Stimulated activated naive B cell treated with anti-CD40 and anti-IgM and Interleukin-4, amounts not matched to agents 10 μg/mL and 1 μg/mL and 100 μg/mL, for 72 hours (primary cell): ENCODE measurements at regions not wholly inside any gene's neighbourhood (a gene's known extent, or its start where the extent isn't known, plus 50 kb on each side); places are given as distances from the start of the nearest gene placed in this dataset.

ENCODE experiments used
- ATAC-seq, 2 donors: fragments of 150-1000 bp; cut with Tn5 transposase; replicated peaks; 2 replicates each; pipeline ENCODE4 v1.10.0; 2021; ENCODE audit warnings: moderate library complexity in 1 of 2
- DNase-seq: peaks from one replicate; pipeline ENCODE4 v3.0.0; 2021
- H3K27ac Mint-ChIP-seq: one replicate; pipeline ENCODE4 v1.8.0; 2022; ENCODE audit warnings: mild to moderate bottlenecking, mixed read lengths
- H3K27me3 Mint-ChIP-seq, 2 donors: one replicate each; pipeline ENCODE4 v1.8.0; 2022; ENCODE audit warnings: mixed read lengths in 2 of 2
- H3K36me3 Mint-ChIP-seq, 2 donors: one replicate each; pipeline ENCODE4 v1.8.0; 2022; ENCODE audit warnings: mixed read lengths in 2 of 2, mild to moderate bottlenecking in 1 of 2
- H3K4me1 Mint-ChIP-seq, 2 donors: one replicate each; pipeline ENCODE4 v1.8.0; 2022; ENCODE audit warnings: mixed read lengths in 2 of 2, mild to moderate bottlenecking in 1 of 2
- H3K4me3 Mint-ChIP-seq, 2 donors: one replicate each; pipeline ENCODE4 v1.8.0; 2022; ENCODE audit warnings: mild to moderate bottlenecking in 2 of 2, mixed read lengths in 2 of 2, moderate library complexity in 1 of 2
- H3K9me3 Mint-ChIP-seq, 2 donors: one replicate each; pipeline ENCODE4 v1.8.0; 2022; ENCODE audit warnings: mixed read lengths in 2 of 2, mild to moderate bottlenecking in 1 of 2

GRCh38 chr12:127236491-127236890 is 1030.5 kb upstream of the TMEM132C start:
- DNase-seq (no peak), ATAC-seq (no peak)

GRCh38 chr12:127237151-127237550 is 1029.8 kb upstream of the TMEM132C start:
- Mint-ChIP-seq H3K36me3 (no peaks in the 10 kb centered on the region), H3K4me1 (no peaks in the 10 kb centered on the region), H3K9me3 (peaks cover 0 to 2% of the 10 kb centered on the region in 2 donors), H3K4me3 (no peak overlapping the region), H3K27ac (no peak overlapping the region), H3K27me3 (no peaks in the 10 kb centered on the region)
- DNase-seq (no peak), ATAC-seq (no peak)

More at GRCh38 chr12:127236491-127236890, 1030.5 kb upstream of the TMEM132C start:
- Mint-ChIP-seq H3K4me3 (no peak overlapping the region), H3K27me3 (no peaks in the 10 kb centered on the region), H3K9me3 (peaks cover 0 to 2% of the 10 kb centered on the region in 2 donors), H3K27ac (no peak overlapping the region), H3K36me3 (no peaks in the 10 kb centered on the region), H3K4me1 (no peaks in the 10 kb centered on the region)

GRCh38 chr12:127238107-127238506 is 1028.9 kb upstream of the TMEM132C start:
- H3K36me3 Mint-ChIP-seq = no peaks in the 10 kb centered on the region
- peaks cover 0 to 2% of the 10 kb centered on the region in 2 donors for H3K9me3 Mint-ChIP-seq
- no peak for ATAC-seq
- H3K27ac Mint-ChIP-seq = no peak overlapping the region
- no peaks in the 10 kb centered on the region for H3K4me1 Mint-ChIP-seq
- no peak for DNase-seq
- no peaks in the 10 kb centered on the region for H3K27me3 Mint-ChIP-seq
- H3K4me3 Mint-ChIP-seq = no peak overlapping the region

GRCh38 chr12:127239781-127240180 is 1027.2 kb upstream of the TMEM132C start:
- Mint-ChIP-seq H3K36me3 (no peaks in the 10 kb centered on the region), H3K4me3 (no peak overlapping the region), H3K4me1 (no peaks in the 10 kb centered on the region), H3K27me3 (no peaks in the 10 kb centered on the region), H3K9me3 (peaks cover 0 to 4% of the 10 kb centered on the region in 2 donors), H3K27ac (no peak overlapping the region)
- ATAC-seq (no peak), DNase-seq (no peak)

- no peak for ATAC-seq
- no peak overlapping the region for H3K4me3 Mint-ChIP-seq
- no peak overlapping the region for H3K27ac Mint-ChIP-seq
- H3K27me3 Mint-ChIP-seq = no peaks in the 10 kb centered on the region
- H3K9me3 Mint-ChIP-seq = peaks cover 0 to 4% of the 10 kb centered on the region in 2 donors
- H3K4me1 Mint-ChIP-seq = no peaks in the 10 kb centered on the region
- DNase-seq = no peak
- H3K36me3 Mint-ChIP-seq = no peaks in the 10 kb centered on the region
Observed at GRCh38 chr12:127240249-127240929, 1026.6 kb upstream of the TMEM132C start.

GRCh38 chr12:127241072-127241817 is 1025.7 kb upstream of the TMEM132C start:
- Mint-ChIP-seq H3K4me1 (no peaks in the 10 kb centered on the region), H3K27ac (no peak overlapping the region)
- ATAC-seq = no peak

GRCh38 chr12:127245009-127245408 is 1022.0 kb upstream of the TMEM132C start:
- no peak for DNase-seq
- no peaks in the 10 kb centered on the region for H3K4me1 Mint-ChIP-seq
- H3K36me3 Mint-ChIP-seq = no peaks in the 10 kb centered on the region
- H3K9me3 Mint-ChIP-seq = peaks cover 0 to 3% of the 10 kb centered on the region in 2 donors
- no peak for ATAC-seq
- H3K4me3 Mint-ChIP-seq = no peak overlapping the region
- H3K27me3 Mint-ChIP-seq = no peaks in the 10 kb centered on the region
- H3K27ac Mint-ChIP-seq = no peak overlapping the region

More at GRCh38 chr12:127241072-127241817, 1025.7 kb upstream of the TMEM132C start:
- no peak for DNase-seq
- Mint-ChIP-seq H3K27me3 (no peaks in the 10 kb centered on the region), H3K36me3 (no peaks in the 10 kb centered on the region), H3K9me3 (peaks cover 0 to 4% of the 10 kb centered on the region in 2 donors), H3K4me3 (no peak overlapping the region)

GRCh38 chr12:127245437-127245836 is 1021.5 kb upstream of the TMEM132C start:
- no peak for ATAC-seq
- DNase-seq = no peak
- Mint-ChIP-seq H3K9me3 (peaks cover 0 to 2% of the 10 kb centered on the region in 2 donors), H3K4me1 (no peaks in the 10 kb centered on the region), H3K36me3 (no peaks in the 10 kb centered on the region), H3K4me3 (no peak overlapping the region), H3K27me3 (no peaks in the 10 kb centered on the region), H3K27ac (no peak overlapping the region)

- DNase-seq = no peak
- H3K36me3 Mint-ChIP-seq = no peaks in the 10 kb centered on the region
- H3K9me3 Mint-ChIP-seq = peaks cover 0 to 2% of the 10 kb centered on the region in 2 donors
- H3K27ac Mint-ChIP-seq = no peak overlapping the region
- H3K27me3 Mint-ChIP-seq = no peaks in the 10 kb centered on the region
- no peak for ATAC-seq
- no peak overlapping the region for H3K4me3 Mint-ChIP-seq
- H3K4me1 Mint-ChIP-seq = no peaks in the 10 kb centered on the region
Observed at GRCh38 chr12:127247937-127248336, 1019.0 kb upstream of the TMEM132C start.

GRCh38 chr12:127249428-127249827 is 1017.5 kb upstream of the TMEM132C start:
- no peak overlapping the region for H3K4me3 Mint-ChIP-seq

GRCh38 chr12:127253797-127254327 is 1013.1 kb upstream of the TMEM132C start:
- no peak for DNase-seq
- no peaks in the 10 kb centered on the region for H3K4me1 Mint-ChIP-seq
- no peaks in the 10 kb centered on the region for H3K36me3 Mint-ChIP-seq
- no peaks in the 10 kb centered on the region for H3K27me3 Mint-ChIP-seq
- H3K4me3 Mint-ChIP-seq = no peak overlapping the region
- no peak for ATAC-seq
- no peak overlapping the region for H3K27ac Mint-ChIP-seq
- H3K9me3 Mint-ChIP-seq = peaks cover 0 to 4% of the 10 kb centered on the region in 2 donors

More at GRCh38 chr12:127249428-127249827, 1017.5 kb upstream of the TMEM132C start:
- Mint-ChIP-seq H3K4me1 (no peaks in the 10 kb centered on the region), H3K36me3 (no peaks in the 10 kb centered on the region), H3K27ac (no peak overlapping the region), H3K9me3 (no peaks in the 10 kb centered on the region), H3K27me3 (no peaks in the 10 kb centered on the region)
- DNase-seq (no peak), ATAC-seq (no peak)

- H3K27ac Mint-ChIP-seq = no peak overlapping the region
- ATAC-seq = no peak
- no peaks in the 10 kb centered on the region for H3K36me3 Mint-ChIP-seq
- H3K4me3 Mint-ChIP-seq = no peak overlapping the region
- no peaks in the 10 kb centered on the region for H3K27me3 Mint-ChIP-seq
- no peak for DNase-seq
- no peaks in the 10 kb centered on the region for H3K4me1 Mint-ChIP-seq
- peaks cover 0 to 4% of the 10 kb centered on the region in 2 donors for H3K9me3 Mint-ChIP-seq
Observed at GRCh38 chr12:127254420-127254955, 1012.5 kb upstream of the TMEM132C start.

- no peaks in the 10 kb centered on the region for H3K36me3 Mint-ChIP-seq
- H3K27ac Mint-ChIP-seq = no peak overlapping the region
- no peaks in the 10 kb centered on the region for H3K27me3 Mint-ChIP-seq
- ATAC-seq (no peak), DNase-seq (no peak)
- peaks cover 0 to 4% of the 10 kb centered on the region in 2 donors for H3K9me3 Mint-ChIP-seq
- H3K4me1 Mint-ChIP-seq = no peaks in the 10 kb centered on the region
- no peak overlapping the region for H3K4me3 Mint-ChIP-seq
Observed at GRCh38 chr12:127257366-127257935, 1009.5 kb upstream of the TMEM132C start.

- H3K4me3 Mint-ChIP-seq = no peak overlapping the region
- no peaks in the 10 kb centered on the region for H3K36me3 Mint-ChIP-seq
- peaks cover 5 to 7% of the 10 kb centered on the region in 2 donors for H3K9me3 Mint-ChIP-seq
Observed at GRCh38 chr12:127260531-127260930, 1006.4 kb upstream of the TMEM132C start.

More at GRCh38 chr12:127260531-127260930, 1006.4 kb upstream of the TMEM132C start:
- Mint-ChIP-seq H3K4me1 (no peaks in the 10 kb centered on the region), H3K27ac (no peak overlapping the region), H3K27me3 (no peaks in the 10 kb centered on the region)
- ATAC-seq (no peak), DNase-seq (no peak)
